Fibroblast of skin of scalp (primary cell): ENCODE measurements at regions not wholly inside any gene's neighbourhood (a gene's known extent, or its start where the extent isn't known, plus 50 kb on each side); places are given as distances from the start of the nearest gene placed in this dataset.
A peak's percentile ranks its signal among the peaks of the same experiment; 100 is the strongest.

ENCODE experiments used
- DNase-seq: peaks from one replicate; pipeline ENCODE4 v3.0.0-alpha.2; 2013

- no peak for DNase-seq
Measured at GRCh38 chr2:48912110-48912509, 156.6 kb upstream of the LHCGR start.

- DNase-seq: peak; percentile 30
Measured at GRCh38 chr2:48910961-48911360, 155.4 kb upstream of the LHCGR start.

- DNase-seq: no peak
Measured at GRCh38 chr2:48906633-48907032, 151.1 kb upstream of the LHCGR start.

GRCh38 chr2:48905696-48906095, 150.2 kb upstream of the LHCGR start:
- no peak for DNase-seq

- DNase-seq: no peak
Measured at GRCh38 chr2:48902521-48902920, 147.0 kb upstream of the LHCGR start.

GRCh38 chr2:48901416-48901815, 145.9 kb upstream of the LHCGR start:
- peak; percentile 65 for DNase-seq

GRCh38 chr2:48901015-48901343, 145.5 kb upstream of the LHCGR start:
- no peak for DNase-seq

GRCh38 chr2:48900321-48901014, 144.9 kb upstream of the LHCGR start:
- peak; percentile 92 for DNase-seq

- DNase-seq: no peak
Measured at GRCh38 chr2:48896870-48897269, 141.3 kb upstream of the LHCGR start.

GRCh38 chr2:48890454-48891131, 135.1 kb upstream of the LHCGR start:
- DNase-seq: no peak

GRCh38 chr2:48888066-48888465, 132.5 kb upstream of the LHCGR start:
- DNase-seq: no peak

- no peak for DNase-seq
Measured at GRCh38 chr2:48886919-48887318, 131.4 kb upstream of the LHCGR start.

- peak; percentile 62 for DNase-seq
Measured at GRCh38 chr2:48885841-48886240, 130.3 kb upstream of the LHCGR start.

- DNase-seq: no peak
Measured at GRCh38 chr2:48883661-48884060, 128.1 kb upstream of the LHCGR start.

- no peak for DNase-seq
Measured at GRCh38 chr2:48874282-48874681, 118.8 kb upstream of the LHCGR start.

- no peak for DNase-seq
Measured at GRCh38 chr2:48873666-48874065, 118.1 kb upstream of the LHCGR start.

GRCh38 chr2:48870942-48871341, 115.4 kb upstream of the LHCGR start:
- no peak for DNase-seq

GRCh38 chr2:48870503-48870902, 115.0 kb upstream of the LHCGR start:
- no peak for DNase-seq

- DNase-seq: no peak
Measured at GRCh38 chr2:48865704-48866103, 110.2 kb upstream of the LHCGR start.

GRCh38 chr2:48860380-48860779, 104.9 kb upstream of the LHCGR start:
- peak; percentile 68 for DNase-seq

GRCh38 chr2:48856657-48857056, 101.1 kb upstream of the LHCGR start:
- DNase-seq: no peak

- DNase-seq: no peak
Measured at GRCh38 chr2:48856144-48856543, 100.6 kb upstream of the LHCGR start.

- no peak for DNase-seq
Measured at GRCh38 chr2:48855142-48855541, 99.6 kb upstream of the LHCGR start.

- DNase-seq: no peak
Measured at GRCh38 chr2:48854681-48855080, 99.2 kb upstream of the LHCGR start.

GRCh38 chr2:48852938-48853337, 97.4 kb upstream of the LHCGR start:
- DNase-seq: peak; percentile 94
